Fibroblast of lung (primary cell): ENCODE measurements at regions not wholly inside any gene's neighbourhood (a gene's known extent, or its start where the extent isn't known, plus 50 kb on each side); places are given as distances from the start of the nearest gene placed in this dataset.

Source experiments
- DNase-seq, 2 donors: peaks; one replicate each; pipeline versions ENCODE4 v3.0.0 to v3.0.0-alpha.2; 2010; ENCODE audit warnings: low read depth in 2 of 2
- H2AFZ ChIP-seq: 2 replicates; pipeline ENCODE4 v1.5.1; 2012; ENCODE audit warnings: low read length, control low read depth, inconsistent platforms
- H3K27ac ChIP-seq: 2 replicates; pipeline ENCODE4 v1.5.1; 2011; ENCODE audit warnings: low read length, control low read depth; ENCODE audit not compliant: insufficient read depth
- H3K27me3 ChIP-seq: 2 replicates; pipeline ENCODE4 v1.5.1; 2011; ENCODE audit warnings: mild to moderate bottlenecking, low read length; ENCODE audit not compliant: control insufficient read depth, insufficient read depth
- H3K36me3 ChIP-seq: 2 replicates; pipeline ENCODE4 v1.5.1; 2011; ENCODE audit warnings: low read length; ENCODE audit not compliant: control insufficient read depth, insufficient read depth
- H3K4me1 ChIP-seq: 2 replicates; pipeline ENCODE4 v1.5.1; 2011; ENCODE audit warnings: low read length; ENCODE audit not compliant: control insufficient read depth, insufficient read depth; ENCODE audit errors: extremely low read depth
- H3K4me2 ChIP-seq: 2 replicates; pipeline ENCODE4 v1.5.1; 2011; ENCODE audit warnings: low read length, control low read depth; ENCODE audit not compliant: insufficient read depth; ENCODE audit errors: extremely low read depth
- H3K4me3 ChIP-seq, 4 experiments: fragments of 200-600 bp in 1 of 4; sonication (generic) in 1 of 4; replicated peaks in 1 of 4; 2 replicates each; pipeline ENCODE4 v1.5.1; 2011 to 2016; ENCODE audit warnings: low read length in 4 of 4, low read depth in 3 of 4, mild to moderate bottlenecking in 3 of 4, control low read depth in 2 of 4, inconsistent platforms in 1 of 4, mixed read lengths in 1 of 4; ENCODE audit not compliant: insufficient read depth in 1 of 4; ENCODE audit errors: control extremely low read depth in 1 of 4
- H3K79me2 ChIP-seq: 2 replicates; pipeline ENCODE4 v1.5.1; 2012; ENCODE audit warnings: mild to moderate bottlenecking, low read length, inconsistent platforms; ENCODE audit not compliant: control insufficient read depth, insufficient read depth
- H3K9ac ChIP-seq: 2 replicates; pipeline ENCODE4 v1.5.1; 2011; ENCODE audit warnings: mild to moderate bottlenecking, low read length, control low read depth; ENCODE audit not compliant: insufficient read depth
- H3K9me3 ChIP-seq: 2 replicates; pipeline ENCODE4 v1.5.1; 2012; ENCODE audit warnings: low read depth, low read length; ENCODE audit not compliant: control insufficient read depth, insufficient read depth
- H4K20me1 ChIP-seq: 2 replicates; pipeline ENCODE4 v1.5.1; 2011; ENCODE audit warnings: low read length; ENCODE audit not compliant: control insufficient read depth, insufficient read depth; ENCODE audit errors: extremely low read depth
- CTCF ChIP-seq, 2 donors: IDR thresholded peaks in 1 of 2; conservative IDR thresholded peaks in 1 of 2; 1 replicate in 1 of 2; 2 replicates in 1 of 2; pipeline ENCODE4 v1.5.1; 2011 to 2012; ENCODE audit warnings: low read length in 2 of 2, control low read depth in 1 of 2, inconsistent platforms in 1 of 2, low read depth in 1 of 2, mild to moderate bottlenecking in 1 of 2
- EZH2 ChIP-seq: IDR thresholded peaks from 2 replicates; pipeline ENCODE4 v1.5.1; 2012; ENCODE audit warnings: low read length, control low read depth, mild to moderate bottlenecking; ENCODE audit errors: missing control alignments

DNA sequence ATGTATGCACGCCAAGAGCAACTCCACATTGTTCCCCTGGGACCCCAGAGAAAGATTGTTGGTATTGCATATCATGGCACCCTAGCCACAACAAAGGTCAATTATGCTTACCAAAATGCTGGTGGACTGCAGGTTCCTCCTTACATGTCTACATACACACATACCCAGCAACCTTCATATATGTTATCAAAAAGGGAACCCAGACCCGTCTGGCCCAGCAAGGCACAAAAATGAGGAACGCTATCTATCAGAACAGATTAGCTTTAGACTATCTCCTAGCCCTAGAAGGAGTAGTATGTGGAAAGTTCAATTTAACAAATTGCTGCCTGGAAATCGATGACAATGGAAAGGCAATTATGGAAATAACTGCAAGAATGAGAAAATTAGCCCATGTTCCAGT is 61.5 kb downstream of the DHRS2 start:
- TF ChIP-seq CTCF (conservative IDR thresholded peaks at IDR 0.05 in 1 of 2, IDR thresholded peaks at IDR 0.05 in 1 of 2; ENCODE audit: low read depth in 1 of 2, low read length in 2 of 2), result no peak
- TF ChIP-seq EZH2, result no peak
- no peak overlapping the region for H3K4me3 ChIP-seq
- no peak overlapping the region for H3K27ac ChIP-seq
- no peak overlapping the region for H3K9ac ChIP-seq
- H3K36me3 ChIP-seq, result no peaks in the 10 kb centered on the region
- H3K9me3 ChIP-seq, result no peaks in the 10 kb centered on the region
- DNase-seq, result no peak
- H4K20me1 ChIP-seq, result no peaks in the 10 kb centered on the region
- no peaks in the 10 kb centered on the region for H3K4me1 ChIP-seq
- no peak overlapping the region for H2AFZ ChIP-seq
- no peaks in the 10 kb centered on the region for H3K79me2 ChIP-seq
- H3K4me2 ChIP-seq, result no peak overlapping the region
- peaks cover 3% of the 10 kb centered on the region for H3K27me3 ChIP-seq

DNA sequence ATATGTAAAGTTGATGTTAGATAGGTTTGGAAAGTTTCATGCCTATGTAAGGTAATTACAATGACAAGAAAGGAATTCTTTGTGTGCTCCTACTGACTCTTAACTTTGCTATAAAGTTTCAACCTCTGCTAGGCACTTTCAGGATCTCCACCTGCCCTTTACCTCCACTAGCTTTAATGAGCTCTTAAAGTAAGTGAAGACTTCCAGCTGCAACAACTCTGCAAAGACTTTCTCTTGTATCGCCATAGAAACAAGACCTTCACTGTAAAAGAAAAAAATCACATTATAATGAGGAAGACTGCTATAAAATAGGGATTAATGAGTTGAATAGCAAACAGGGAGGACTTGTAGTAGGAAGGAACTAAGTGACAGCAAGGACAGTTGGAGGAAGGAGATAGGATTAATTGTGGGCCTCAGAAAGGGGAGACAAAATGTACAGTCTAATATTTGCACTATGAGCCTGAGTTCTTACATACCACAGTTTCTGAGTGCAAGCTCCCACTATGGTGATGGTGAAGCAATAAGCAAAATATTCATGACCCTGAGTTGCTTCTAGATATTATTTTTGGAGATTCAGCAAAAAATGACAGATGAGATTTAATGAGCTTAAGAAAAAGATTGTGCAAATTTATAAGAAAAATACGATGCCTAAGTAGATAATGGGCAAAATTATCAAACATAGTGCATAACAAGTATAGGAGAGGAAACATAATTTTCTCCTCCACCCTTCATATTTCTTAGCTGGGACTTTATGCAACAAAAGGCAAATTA is 66.7 kb downstream of the DHRS2 start:
- H3K4me1 ChIP-seq, result no peaks in the 10 kb centered on the region
- H3K9ac ChIP-seq, result no peak overlapping the region

DNA sequence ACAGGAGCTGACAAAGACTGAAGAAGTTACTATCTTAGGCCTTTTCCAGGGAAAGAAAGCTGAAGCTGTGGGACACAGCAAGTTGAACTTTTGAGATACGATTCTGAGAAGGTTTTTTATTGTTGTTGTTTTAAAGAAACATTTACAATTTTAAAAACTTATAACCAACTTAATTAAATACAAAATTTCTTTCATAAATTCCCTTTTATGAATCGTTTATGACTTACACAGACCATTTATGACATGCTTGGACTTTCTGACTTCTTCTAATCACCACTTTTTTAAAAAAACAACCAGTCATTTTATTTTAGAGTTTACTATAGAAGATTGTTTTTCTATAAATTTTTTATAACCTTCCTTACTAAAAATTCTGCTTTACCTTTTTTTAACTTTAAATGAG is 68.7 kb downstream of the DHRS2 start:
- no peak for TF ChIP-seq EZH2
- TF ChIP-seq CTCF (conservative IDR thresholded peaks at IDR 0.05 in 1 of 2, IDR thresholded peaks at IDR 0.05 in 1 of 2; ENCODE audit: low read depth in 1 of 2, low read length in 2 of 2), result no peak
- H4K20me1 ChIP-seq, result no peaks in the 10 kb centered on the region
- no peaks in the 10 kb centered on the region for H3K36me3 ChIP-seq
- no peak for DNase-seq
- H3K9me3 ChIP-seq, result no peaks in the 10 kb centered on the region
- no peaks in the 10 kb centered on the region for H3K27me3 ChIP-seq
- no peak overlapping the region for H3K27ac ChIP-seq
- no peak overlapping the region for H3K9ac ChIP-seq
- H3K4me3 ChIP-seq, result no peak overlapping the region
- no peak overlapping the region for H3K4me2 ChIP-seq
- H3K79me2 ChIP-seq, result no peaks in the 10 kb centered on the region
- no peaks in the 10 kb centered on the region for H3K4me1 ChIP-seq
- no peak overlapping the region for H2AFZ ChIP-seq

More for the DNA sequence above, 66.7 kb downstream of the DHRS2 start:
- Histone ChIP-seq H3K79me2 (no peaks in the 10 kb centered on the region), H3K36me3 (no peaks in the 10 kb centered on the region), H3K4me2 (no peak overlapping the region), H4K20me1 (no peaks in the 10 kb centered on the region), H3K27ac (no peak overlapping the region), H3K27me3 (no peaks in the 10 kb centered on the region), H3K9me3 (no peaks in the 10 kb centered on the region), H2AFZ (no peak overlapping the region), H3K4me3 (no peak overlapping the region)
- no peak for TF ChIP-seq EZH2
- TF ChIP-seq CTCF (conservative IDR thresholded peaks at IDR 0.05 in 1 of 2, IDR thresholded peaks at IDR 0.05 in 1 of 2; ENCODE audit: low read depth in 1 of 2, low read length in 2 of 2), result no peak
- DNase-seq, result no peak
